Activated CD8-positive, alpha-beta T cell treated with anti-CD3 and anti-CD28 coated beads for 36 hours (primary cell): ENCODE measurements at regions not wholly inside any gene's neighbourhood (a gene's known extent, or its start where the extent isn't known, plus 50 kb on each side); places are given as distances from the start of the nearest gene placed in this dataset.

ENCODE experiments used
- ATAC-seq: fragments of 200-7000 bp; cut with Tn5 transposase; one replicate; pipeline ENCODE4 v1.10.0; 2021; ENCODE audit warnings: mild to moderate bottlenecking, moderate library complexity
- CTCF ChIA-PET: fragments of 350-600 bp; sonication (Branson Sonifier 250); formaldehyde crosslinking; loops from one replicate; lab custom pipeline; 2021; ENCODE audit warnings: antibody characterized with exemption; lab: Charles Lee
- POLR2A ChIA-PET: fragments of 350-600 bp; sonication (Branson Sonifier 250); formaldehyde crosslinking; loops from one replicate; lab custom pipeline; 2021; ENCODE audit warnings: antibody characterized with exemption; lab: Charles Lee
- DNase-seq: peaks from one replicate; pipeline ENCODE4 v3.0.0-alpha.2; 2020
- H3K27ac Mint-ChIP-seq: one replicate; pipeline ENCODE4 v1.8.0; 2021; ENCODE audit warnings: mild to moderate bottlenecking, mixed read lengths
- H3K27me3 Mint-ChIP-seq: one replicate; pipeline ENCODE4 v1.8.0; 2021; ENCODE audit warnings: mixed read lengths
- H3K36me3 Mint-ChIP-seq: one replicate; pipeline ENCODE4 v1.8.0; 2021; ENCODE audit warnings: low read depth, mixed read lengths
- H3K4me1 Mint-ChIP-seq: one replicate; pipeline ENCODE4 v1.8.0; 2021; ENCODE audit warnings: low read depth, mixed read lengths
- H3K4me3 Mint-ChIP-seq: one replicate; pipeline ENCODE4 v1.8.0; 2021; ENCODE audit warnings: mild to moderate bottlenecking, moderate library complexity, mixed read lengths
- H3K9me3 Mint-ChIP-seq: one replicate; pipeline ENCODE4 v1.8.0; 2021; ENCODE audit warnings: mixed read lengths
- CTCF ChIP-seq: fragments of 200-600 bp; IDR thresholded peaks from one replicate; pipeline ENCODE4 v1.8.0; 2022; ENCODE audit warnings: antibody characterized with exemption, mild to moderate bottlenecking
- intact Hi-C: fragments of 100-400 bp; cut with micrococcal nuclease; formaldehyde crosslinking; loops from one replicate; pipeline ENCODE4 v1.10.0; 2022

GRCh38 chr19:30719189-30719998, 347.2 kb downstream of the ZNF536 start:
- Mint-ChIP-seq H3K9me3 (no peaks in the 10 kb centered on the region), H3K36me3 (no peaks in the 10 kb centered on the region), H3K27ac (no peak overlapping the region), H3K4me3 (peak overlapping the region; percentile 57), H3K27me3 (peaks cover 20% of the 10 kb centered on the region), H3K4me1 (no peaks in the 10 kb centered on the region)
- ChIA-PET CTCF (no interaction called here), POLR2A (no interaction called here)
- TF ChIP-seq CTCF = no peak
- intact Hi-C loops = no loop called here
- ATAC-seq = peak; percentile 56
- DNase-seq = peak; percentile 20

DNA sequence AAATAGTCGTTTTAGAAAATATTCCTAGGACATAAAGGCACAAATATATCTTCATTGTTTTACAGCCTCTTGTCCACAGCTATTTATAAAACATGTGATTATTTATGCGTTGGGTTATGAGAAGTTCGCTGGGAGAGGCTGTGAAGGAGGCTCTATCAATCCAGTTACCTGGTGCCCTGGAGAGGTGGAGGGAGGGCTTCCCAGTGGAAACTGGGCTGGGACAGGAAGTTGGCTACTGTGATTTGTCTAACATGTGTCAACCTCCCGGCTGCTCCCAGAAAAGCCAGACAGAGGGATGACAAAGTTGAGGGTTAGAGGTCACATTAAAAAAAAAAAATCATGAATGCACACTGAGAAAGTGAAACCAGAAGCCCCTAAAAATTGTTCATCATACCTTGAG, 346.5 kb downstream of the ZNF536 start:
- POLR2A ChIA-PET = no interaction called here
- CTCF ChIA-PET = interaction anchor here (1.9 kb wide), 1 partner anchor 35 kb away, joined by 5 read pairs; no protein-coding TSS in a partner anchor
- Mint-ChIP-seq H3K27me3 (peaks cover 20% of the 10 kb centered on the region), H3K4me1 (no peaks in the 10 kb centered on the region), H3K27ac (no peak overlapping the region), H3K4me3 (peak overlapping the region; percentile 57), H3K36me3 (no peaks in the 10 kb centered on the region), H3K9me3 (no peaks in the 10 kb centered on the region)
- TF ChIP-seq CTCF = no peak
- DNase-seq (no peak), ATAC-seq (no peak)
- intact Hi-C loops = no loop called here

- no peak for TF ChIP-seq CTCF
- H3K27me3 Mint-ChIP-seq = peaks cover 20% of the 10 kb centered on the region
- H3K9me3 Mint-ChIP-seq = no peaks in the 10 kb centered on the region
- ChIA-PET CTCF (interaction anchor here (1.9 kb wide), 1 partner anchor 35 kb away, joined by 5 read pairs; no protein-coding TSS in a partner anchor), POLR2A (no interaction called here)
- H3K36me3 Mint-ChIP-seq = no peaks in the 10 kb centered on the region
- intact Hi-C loops = no loop called here
- ATAC-seq (no peak), DNase-seq (no peak)
- H3K4me3 Mint-ChIP-seq = no peak overlapping the region
- no peaks in the 10 kb centered on the region for H3K4me1 Mint-ChIP-seq
- no peak overlapping the region for H3K27ac Mint-ChIP-seq
Measured at GRCh38 chr19:30718014-30718413, 345.8 kb downstream of the ZNF536 start.

- CTCF ChIA-PET = interaction anchor here (1.9 kb wide), 1 partner anchor 34 kb away, joined by 5 read pairs; no protein-coding TSS in a partner anchor
Measured at GRCh38 chr19:30717381-30717780, 345.2 kb downstream of the ZNF536 start.

More at GRCh38 chr19:30717381-30717780, 345.2 kb downstream of the ZNF536 start:
- TF ChIP-seq CTCF = no peak
- intact Hi-C loops = no loop called here
- no peaks in the 10 kb centered on the region for H3K9me3 Mint-ChIP-seq
- H3K27ac Mint-ChIP-seq = no peak overlapping the region
- DNase-seq (no peak), ATAC-seq (no peak)
- peaks cover 20% of the 10 kb centered on the region for H3K27me3 Mint-ChIP-seq
- no peak overlapping the region for H3K4me3 Mint-ChIP-seq
- no peaks in the 10 kb centered on the region for H3K4me1 Mint-ChIP-seq
- H3K36me3 Mint-ChIP-seq = no peaks in the 10 kb centered on the region
- POLR2A ChIA-PET = no interaction called here
